Psoas muscle (tissue), 7 donors: ENCODE measurements at regions not wholly inside any gene's neighbourhood (a gene's known extent, or its start where the extent isn't known, plus 50 kb on each side); places are given as distances from the start of the nearest gene placed in this dataset.

Source experiments
- ATAC-seq, 4 donors: fragments of 200-7000 bp; cut with Tn5 transposase; one replicate each; pipeline ENCODE4 v1.9.1; 2020; ENCODE audit warnings: moderate library complexity in 3 of 4, mild to moderate bottlenecking in 2 of 4
- DNase-seq, 2 donors: peaks; one replicate each; pipeline ENCODE4 v3.0.0-alpha.2; 2020
- H3K27ac ChIP-seq: fragments of 200-600 bp; one replicate; pipeline ENCODE4 v1.8.0; 2022
- H3K27me3 ChIP-seq, 3 donors: fragments of 200-600 bp in 1 of 3; one replicate each; pipeline versions ENCODE4 v1.6.1 to v1.8.0; 2013 to 2022; ENCODE audit warnings: low read length in 2 of 3, mild to moderate bottlenecking in 2 of 3, moderate library complexity in 1 of 3; ENCODE audit not compliant: insufficient read depth in 3 of 3
- H3K36me3 ChIP-seq, 2 donors: fragments of 200-600 bp in 1 of 2; one replicate each; pipeline versions ENCODE4 v1.6.1 to v1.8.0; 2013 to 2022; ENCODE audit warnings: low read depth in 1 of 2, mild to moderate bottlenecking in 1 of 2, moderate library complexity in 1 of 2; ENCODE audit not compliant: insufficient read depth in 1 of 2
- H3K4me1 ChIP-seq: fragments of 200-600 bp; one replicate; pipeline ENCODE4 v1.8.0; 2022
- H3K4me3 ChIP-seq: fragments of 200-600 bp; one replicate; pipeline ENCODE4 v1.8.0; 2022; ENCODE audit warnings: mild to moderate bottlenecking
- H3K9me3 ChIP-seq: fragments of 200-600 bp; one replicate; pipeline ENCODE4 v1.8.0; 2022
- CTCF ChIP-seq: fragments of 200-600 bp; IDR thresholded peaks from one replicate; pipeline ENCODE4 v1.8.0; 2022; ENCODE audit warnings: antibody characterized with exemption
- WGBS, 3 donors: extraction: QIAGEN DNeasy Blood & Tissue Kit; methylation state at CpG; one replicate each; pipeline versions ENCODE4 v1.1.6 to v1.1.7; 2013; 5-methylcytosine and 5-hydroxymethylcytosine counted together
- intact Hi-C, 2 donors: fragments of 100-400 bp; cut with DNase I; formaldehyde crosslinking; loops; one replicate each; pipeline versions ENCODE4 v1.11.0 to v1.14.2; 2022
- donor health status: healthy with polysubstance abuse.
- donor health status: DM: no; HTN: no; CAD: no; lungs with moderate emphysema.
- donor health status: Bipolar disorder and iron deficiency.
- donor health status: healthy.
- donor health status: DM: yes; HTN: yes; CAD: no.
- donor health status: DM: no; HTN: no; CAD: no.
- donor health status: DM: yes; HTN: yes; CAD: no.

DNA sequence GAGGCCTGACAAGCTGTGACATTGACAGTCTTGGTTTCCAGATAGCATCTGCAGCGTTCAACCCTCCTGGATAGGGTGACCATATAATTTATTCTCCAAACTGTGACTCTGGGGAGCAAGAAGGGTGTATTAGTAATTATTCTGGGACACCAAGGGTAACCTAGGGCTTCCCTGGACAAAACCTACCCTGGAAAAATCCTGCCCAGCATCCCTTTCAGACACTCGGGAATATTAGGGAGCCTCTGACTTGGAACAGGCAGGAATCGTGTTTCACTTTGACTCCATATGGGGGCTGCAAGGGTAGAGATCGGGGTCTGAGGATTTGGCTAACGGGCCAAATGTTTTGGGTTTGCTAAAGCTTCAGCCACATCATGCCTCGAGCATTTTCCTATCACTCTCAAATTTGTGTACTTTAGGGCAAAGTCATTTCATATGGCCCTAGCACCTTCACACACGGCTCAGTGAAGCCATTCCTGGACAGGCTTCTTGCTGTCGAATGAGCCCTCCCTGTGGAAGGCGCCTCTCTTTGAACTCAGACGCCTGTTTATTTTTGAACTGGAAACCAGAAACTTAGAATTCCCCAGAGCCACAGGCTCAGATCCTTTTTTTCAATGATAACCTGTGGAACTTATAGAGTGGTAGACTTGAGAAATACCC lies 129.9 kb downstream of the DDX1 start:
- TF ChIP-seq CTCF: no peak
- no peak overlapping the region for H3K27ac ChIP-seq
- intact Hi-C loops: no loop called here
- ATAC-seq (no peak), DNase-seq (no peak)
- no peaks in the 10 kb centered on the region for H3K36me3 ChIP-seq
- H3K9me3 ChIP-seq: no peaks in the 10 kb centered on the region
- H3K4me1 ChIP-seq: no peaks in the 10 kb centered on the region
- WGBS, 3 donors: 83 to 85% (median 85%) methylated on average over 10 of the region's 10 CpGs
- no peak overlapping the region for H3K4me3 ChIP-seq
- no peaks in the 10 kb centered on the region for H3K27me3 ChIP-seq

DNA sequence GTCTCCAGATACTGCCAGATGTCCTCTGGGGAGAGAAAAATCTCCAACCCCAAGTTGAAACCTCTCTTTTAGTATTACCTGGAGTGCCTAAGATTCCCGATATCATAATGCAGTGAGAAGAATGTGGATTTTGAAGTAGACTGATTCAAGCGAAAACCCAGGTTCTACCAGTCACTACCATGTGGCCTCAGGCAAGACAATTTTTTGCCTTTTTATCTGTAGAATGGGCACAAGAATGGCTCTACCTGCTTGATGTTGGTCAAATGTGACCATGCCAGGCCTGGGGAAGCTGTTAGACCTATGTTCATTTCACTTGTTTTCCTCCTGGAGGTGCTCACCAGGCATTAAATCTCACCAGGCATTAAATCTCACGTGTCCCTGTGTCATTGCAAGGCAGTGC lies 131.3 kb downstream of the DDX1 start:
- ATAC-seq: no peak
- intact Hi-C loops: no loop called here
- no peak for TF ChIP-seq CTCF
- no peaks in the 10 kb centered on the region for H3K36me3 ChIP-seq
- no peaks in the 10 kb centered on the region for H3K9me3 ChIP-seq
- H3K4me3 ChIP-seq: no peak overlapping the region
- no peak for DNase-seq
- 94 to 96% (median 95%) methylated on average over 3 of the region's 3 CpGs for WGBS, 3 donors
- H3K4me1 ChIP-seq: no peaks in the 10 kb centered on the region
- no peak overlapping the region for H3K27ac ChIP-seq
- no peaks in the 10 kb centered on the region for H3K27me3 ChIP-seq

DNA sequence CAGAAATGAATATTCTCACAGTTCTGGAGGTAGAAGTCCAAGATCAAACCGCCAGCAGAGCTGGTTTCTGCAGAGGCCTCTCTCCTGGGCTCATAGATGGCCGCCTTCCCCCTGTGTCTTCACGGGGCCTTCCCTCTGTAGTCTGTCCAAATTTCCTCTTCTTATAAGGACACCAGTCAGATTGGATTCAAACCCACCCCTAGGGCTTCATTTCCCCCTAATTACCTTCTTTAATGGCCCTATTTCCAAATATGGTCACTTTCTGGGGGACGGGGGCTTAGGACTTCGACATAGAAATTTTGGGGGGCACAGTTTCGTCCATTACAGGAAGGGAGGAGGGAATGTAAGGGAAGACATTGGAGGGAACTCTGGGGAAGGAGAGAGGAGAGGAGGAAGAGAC lies 132.6 kb downstream of the DDX1 start:
- Histone ChIP-seq H3K4me3 (no peak overlapping the region), H3K9me3 (no peaks in the 10 kb centered on the region), H3K36me3 (no peaks in the 10 kb centered on the region), H3K27ac (no peak overlapping the region), H3K27me3 (no peaks in the 10 kb centered on the region), H3K4me1 (no peaks in the 10 kb centered on the region)
- DNase-seq (no peak), ATAC-seq (no peak)
- intact Hi-C loops: no loop called here
- no peak for TF ChIP-seq CTCF
- WGBS, 3 donors: 83 to 94% (median 91%) methylated on average over 6 of the region's 6 CpGs

- H3K4me1 ChIP-seq: peaks cover 3% of the 10 kb centered on the region
- no peak for TF ChIP-seq CTCF
- intact Hi-C loops: no loop called here
- no peaks in the 10 kb centered on the region for H3K9me3 ChIP-seq
- no peak for DNase-seq
- no peak overlapping the region for H3K4me3 ChIP-seq
- no peaks in the 10 kb centered on the region for H3K27me3 ChIP-seq
- WGBS, 3 donors: 88 to 90% (median 89%) methylated on average over 13 of the region's 13 CpGs
- H3K36me3 ChIP-seq: no peaks in the 10 kb centered on the region
- no peak overlapping the region for H3K27ac ChIP-seq
- no peak for ATAC-seq
Observed at GRCh38 chr2:15725101-15725781, 133.6 kb downstream of the DDX1 start.

GRCh38 chr2:15725782-15726112 lies 134.1 kb downstream of the DDX1 start:
- WGBS, 3 donors: 94 to 95% (median 94%) methylated on average over 5 of the region's 5 CpGs
- intact Hi-C loops: no loop called here
- no peaks in the 10 kb centered on the region for H3K27me3 ChIP-seq
- H3K9me3 ChIP-seq: no peaks in the 10 kb centered on the region
- H3K4me1 ChIP-seq: peaks cover 7% of the 10 kb centered on the region
- H3K27ac ChIP-seq: no peak overlapping the region
- H3K4me3 ChIP-seq: no peak overlapping the region
- no peaks in the 10 kb centered on the region for H3K36me3 ChIP-seq
- ATAC-seq (no peak), DNase-seq (no peak)
- TF ChIP-seq CTCF: no peak
